Neural progenitor cell (in vitro differentiated cells): ENCODE measurements at regions not wholly inside any gene's neighbourhood (a gene's known extent, or its start where the extent isn't known, plus 50 kb on each side); places are given as distances from the start of the nearest gene placed in this dataset.

Source experiments
- EZH2phosphoT487 ChIP-seq: fragments of 200-600 bp; sonication (generic); IDR thresholded peaks from 2 replicates; pipeline ENCODE4 v1.6.1; 2017; ENCODE audit warnings: antibody characterized with exemption
- TF ChIP-seq, protein P1 (sequence below): fragments of 200-600 bp; sonication (generic); IDR thresholded peaks from 2 replicates; pipeline ENCODE4 v1.5.1; 2017; ENCODE audit warnings: antibody characterized with exemption, mild to moderate bottlenecking

GRCh38 chr1:188317894-188318293, 1489.1 kb downstream of the PLA2G4A start:
- no peak for TF ChIP-seq EZH2phosphoT487
- TF ChIP-seq, protein P1, sequence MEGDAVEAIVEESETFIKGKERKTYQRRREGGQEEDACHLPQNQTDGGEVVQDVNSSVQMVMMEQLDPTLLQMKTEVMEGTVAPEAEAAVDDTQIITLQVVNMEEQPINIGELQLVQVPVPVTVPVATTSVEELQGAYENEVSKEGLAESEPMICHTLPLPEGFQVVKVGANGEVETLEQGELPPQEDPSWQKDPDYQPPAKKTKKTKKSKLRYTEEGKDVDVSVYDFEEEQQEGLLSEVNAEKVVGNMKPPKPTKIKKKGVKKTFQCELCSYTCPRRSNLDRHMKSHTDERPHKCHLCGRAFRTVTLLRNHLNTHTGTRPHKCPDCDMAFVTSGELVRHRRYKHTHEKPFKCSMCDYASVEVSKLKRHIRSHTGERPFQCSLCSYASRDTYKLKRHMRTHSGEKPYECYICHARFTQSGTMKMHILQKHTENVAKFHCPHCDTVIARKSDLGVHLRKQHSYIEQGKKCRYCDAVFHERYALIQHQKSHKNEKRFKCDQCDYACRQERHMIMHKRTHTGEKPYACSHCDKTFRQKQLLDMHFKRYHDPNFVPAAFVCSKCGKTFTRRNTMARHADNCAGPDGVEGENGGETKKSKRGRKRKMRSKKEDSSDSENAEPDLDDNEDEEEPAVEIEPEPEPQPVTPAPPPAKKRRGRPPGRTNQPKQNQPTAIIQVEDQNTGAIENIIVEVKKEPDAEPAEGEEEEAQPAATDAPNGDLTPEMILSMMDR = no peak
